Endothelial cell (in vitro differentiated cells): ENCODE measurements at regions not wholly inside any gene's neighbourhood (a gene's known extent, or its start where the extent isn't known, plus 50 kb on each side); places are given as distances from the start of the nearest gene placed in this dataset.

Source experiments
- DNase-seq: peaks from one replicate; pipeline ENCODE4 v3.0.0; 2021; ENCODE audit warnings: low spot score
- H3K27ac Mint-ChIP-seq: one replicate; pipeline ENCODE4 v1.8.0; 2021; ENCODE audit warnings: mixed read lengths, inconsistent platforms; ENCODE audit not compliant: unreplicated experiment
- H3K27me3 Mint-ChIP-seq: one replicate; pipeline ENCODE4 v1.8.0; 2021; ENCODE audit warnings: mild to moderate bottlenecking, moderate library complexity, mixed read lengths, inconsistent platforms; ENCODE audit not compliant: unreplicated experiment
- H3K36me3 Mint-ChIP-seq: one replicate; pipeline ENCODE4 v1.8.0; 2021; ENCODE audit warnings: mild to moderate bottlenecking, low read depth, mixed read lengths, inconsistent platforms; ENCODE audit not compliant: unreplicated experiment
- H3K4me1 Mint-ChIP-seq: one replicate; pipeline ENCODE4 v1.8.0; 2021; ENCODE audit warnings: mild to moderate bottlenecking, mixed read lengths, inconsistent platforms; ENCODE audit not compliant: unreplicated experiment
- H3K4me3 Mint-ChIP-seq: one replicate; pipeline ENCODE4 v1.8.0; 2021; ENCODE audit warnings: mild to moderate bottlenecking, mixed read lengths, inconsistent platforms; ENCODE audit not compliant: unreplicated experiment
- H3K9me3 Mint-ChIP-seq: one replicate; pipeline ENCODE4 v1.8.0; 2021; ENCODE audit warnings: mixed read lengths, inconsistent platforms; ENCODE audit not compliant: unreplicated experiment
- CTCF ChIP-seq: fragments of 200-600 bp; sonication (generic); IDR thresholded peaks from one replicate; pipeline ENCODE4 v1.5.0; 2021; ENCODE audit warnings: antibody characterized with exemption; ENCODE audit not compliant: unreplicated experiment

DNA sequence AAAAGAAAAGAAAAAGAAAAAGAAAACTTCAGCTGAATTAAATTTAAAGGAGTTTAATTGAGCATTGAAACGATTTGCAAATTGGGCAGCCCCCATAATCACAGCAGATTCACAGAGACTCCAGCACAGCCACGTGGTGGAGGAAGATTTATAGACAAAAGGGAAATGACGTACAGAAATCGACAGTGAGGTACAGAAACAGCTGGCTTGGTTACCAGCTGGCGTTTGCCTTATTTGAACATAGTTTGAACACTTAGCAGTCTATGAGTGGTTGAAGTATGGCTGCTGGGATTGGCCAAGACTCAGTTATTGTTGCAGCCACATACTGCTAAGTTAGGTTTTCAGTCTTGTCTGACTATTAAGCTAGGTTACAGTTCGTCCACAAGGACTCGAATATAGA is 312.2 kb upstream of the SLC14A2 start:
- no peak for DNase-seq
- Mint-ChIP-seq H3K27me3 (peaks cover 2% of the 10 kb centered on the region), H3K4me3 (no peak overlapping the region), H3K36me3 (no peaks in the 10 kb centered on the region), H3K4me1 (no peaks in the 10 kb centered on the region), H3K27ac (no peak overlapping the region), H3K9me3 (no peaks in the 10 kb centered on the region)
- no peak for TF ChIP-seq CTCF

- DNase-seq = no peak
- Mint-ChIP-seq H3K36me3 (no peaks in the 10 kb centered on the region), H3K9me3 (no peaks in the 10 kb centered on the region), H3K4me1 (no peaks in the 10 kb centered on the region), H3K27ac (no peak overlapping the region), H3K27me3 (peaks cover 2% of the 10 kb centered on the region), H3K4me3 (no peak overlapping the region)
- no peak for TF ChIP-seq CTCF
These were observed 310.7 kb upstream of the SLC14A2 start for GRCh38 chr18:45304558-45304957.

DNA sequence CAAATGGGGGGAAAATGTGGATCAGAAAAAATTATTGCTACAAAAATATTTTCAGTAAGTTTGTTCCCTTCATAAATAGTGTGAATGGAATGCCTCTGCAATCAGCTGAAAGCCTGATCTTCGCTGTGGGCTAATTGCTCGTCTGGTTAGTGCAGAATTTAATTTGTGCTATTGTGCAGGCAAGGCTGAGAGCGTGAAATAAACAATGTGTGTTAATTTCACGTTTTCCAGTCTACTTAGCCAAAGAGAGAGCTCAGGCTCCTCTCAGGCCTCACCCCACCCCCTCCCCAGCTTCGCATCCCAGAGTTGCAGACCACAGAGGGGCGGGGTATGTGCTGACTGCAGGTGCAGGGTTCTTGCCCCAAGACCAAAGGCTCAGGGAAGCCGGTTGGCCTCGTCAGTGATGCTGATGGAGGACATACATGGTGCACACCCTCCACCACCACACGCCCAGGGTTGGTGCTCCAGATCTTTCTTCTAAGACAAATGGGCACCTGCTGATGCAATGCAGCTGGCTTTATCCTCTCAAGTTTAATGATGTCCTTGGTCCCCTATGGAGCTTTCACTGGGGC is 302.6 kb upstream of the SLC14A2 start:
- TF ChIP-seq CTCF = no peak
- DNase-seq = no peak
- no peaks in the 10 kb centered on the region for H3K9me3 Mint-ChIP-seq
- H3K27me3 Mint-ChIP-seq = no peaks in the 10 kb centered on the region
- H3K36me3 Mint-ChIP-seq = no peaks in the 10 kb centered on the region
- no peak overlapping the region for H3K27ac Mint-ChIP-seq
- no peak overlapping the region for H3K4me3 Mint-ChIP-seq
- no peaks in the 10 kb centered on the region for H3K4me1 Mint-ChIP-seq

- no peaks in the 10 kb centered on the region for H3K4me1 Mint-ChIP-seq
- TF ChIP-seq CTCF = peak; percentile 43
- H3K4me3 Mint-ChIP-seq = no peak overlapping the region
- no peaks in the 10 kb centered on the region for H3K36me3 Mint-ChIP-seq
- no peaks in the 10 kb centered on the region for H3K9me3 Mint-ChIP-seq
- no peak overlapping the region for H3K27ac Mint-ChIP-seq
- H3K27me3 Mint-ChIP-seq = no peaks in the 10 kb centered on the region
- no peak for DNase-seq
These were observed 299.1 kb upstream of the SLC14A2 start for GRCh38 chr18:45316127-45316526.

GRCh38 chr18:45317948-45318640 is 297.2 kb upstream of the SLC14A2 start:
- H3K36me3 Mint-ChIP-seq = no peaks in the 10 kb centered on the region
- H3K4me1 Mint-ChIP-seq = no peaks in the 10 kb centered on the region
- H3K27me3 Mint-ChIP-seq = no peaks in the 10 kb centered on the region
- no peak for DNase-seq
- H3K4me3 Mint-ChIP-seq = no peak overlapping the region
- no peak overlapping the region for H3K27ac Mint-ChIP-seq
- TF ChIP-seq CTCF = no peak
- H3K9me3 Mint-ChIP-seq = no peaks in the 10 kb centered on the region
